Prostate gland (tissue), 2 donors: ENCODE measurements at regions not wholly inside any gene's neighbourhood (a gene's known extent, or its start where the extent isn't known, plus 50 kb on each side); places are given as distances from the start of the nearest gene placed in this dataset.

Experiments
- DNase-seq: peaks from one replicate; pipeline ENCODE4 v3.0.0-alpha.2; 2019; ENCODE audit warnings: low spot score
- H3K27ac ChIP-seq, 2 donors: fragments of 200-600 bp; sonication (generic); 2 replicates each; pipeline ENCODE4 v1.5.1; 2017 to 2019
- H3K27me3 ChIP-seq: fragments of 200-600 bp; sonication (generic); replicated peaks from 2 replicates; pipeline ENCODE4 v1.5.1; 2019; ENCODE audit not compliant: insufficient read depth
- H3K36me3 ChIP-seq, 2 donors: fragments of 200-600 bp; sonication (generic); 1 replicate in 1 of 2; 2 replicates in 1 of 2; pipeline versions ENCODE4 v1.5.1 to v1.8.1; 2017 to 2019
- H3K4me1 ChIP-seq: fragments of 200-600 bp; sonication (generic); replicated peaks from 2 replicates; pipeline ENCODE4 v1.5.1; 2019
- H3K4me3 ChIP-seq, 2 donors: fragments of 200-600 bp; sonication (generic); 2 replicates each; pipeline ENCODE4 v1.5.1; 2017 to 2019
- H3K9me3 ChIP-seq: fragments of 200-600 bp; sonication (generic); 2 replicates; pipeline ENCODE4 v1.5.1; 2017
- CTCF ChIP-seq, 4 experiments: fragments of 200-600 bp in 2 of 4; fragments of 450-650 bp in 2 of 4; sonication (generic) in 2 of 4; IDR thresholded peaks; 1 replicate in 3 of 4; 2 replicates in 1 of 4; pipeline ENCODE4 v1.5.1; 2016 to 2019; ENCODE audit warnings: antibody characterized with exemption in 4 of 4, mild to moderate bottlenecking in 2 of 4, moderate library complexity in 2 of 4
- POLR2A ChIP-seq: fragments of 450-650 bp; IDR thresholded peaks from one replicate; pipeline ENCODE4 v1.6.1; 2016; ENCODE audit warnings: antibody characterized with exemption, mild to moderate bottlenecking
- POLR2AphosphoS5 ChIP-seq: sonication (generic); formaldehyde crosslinking; IDR thresholded peaks from one replicate; pipeline ENCODE4 v1.6.1; 2017; ENCODE audit warnings: antibody characterized with exemption
- WGBS: methylation state at CpG from one replicate; pipeline ENCODE4 v1.1.5; 2018; 5-methylcytosine and 5-hydroxymethylcytosine counted together
- intact Hi-C: fragments of 100-400 bp; cut with DNase I; formaldehyde crosslinking; loops from one replicate; pipeline ENCODE4 v1.14.2; 2022

- no peak for DNase-seq
- H3K36me3 ChIP-seq = no peaks in the 10 kb centered on the region
- WGBS = 0% methylated on average over 1 of the region's 1 CpG
Observed at GRCh38 chr2:195319548-195320412, 337.2 kb upstream of the SLC39A10 start.

GRCh38 chr2:195319112-195319460 lies 337.9 kb upstream of the SLC39A10 start:
- H3K27me3 ChIP-seq = no peaks in the 10 kb centered on the region
- no peaks in the 10 kb centered on the region for H3K9me3 ChIP-seq
- H3K36me3 ChIP-seq = no peaks in the 10 kb centered on the region
- WGBS = 51% methylated on average over 3 of the region's 3 CpGs
- no peak overlapping the region for H3K4me3 ChIP-seq
- TF ChIP-seq POLR2AphosphoS5 (no peak), CTCF (IDR thresholded peaks at IDR 0.05) (no peak), POLR2A (no peak)
- intact Hi-C loops = loop anchor here (5.0 kb wide), 1 partner anchor 772 kb away; no protein-coding TSS in a partner anchor
- DNase-seq = no peak
- no peak overlapping the region for H3K27ac ChIP-seq
- peaks cover 14% of the 10 kb centered on the region for H3K4me1 ChIP-seq

More at GRCh38 chr2:195319548-195320412, 337.2 kb upstream of the SLC39A10 start:
- intact Hi-C loops = loop anchor here (5.0 kb wide), 1 partner anchor 772 kb away; no protein-coding TSS in a partner anchor
- H3K27me3 ChIP-seq = no peaks in the 10 kb centered on the region
- no peaks in the 10 kb centered on the region for H3K9me3 ChIP-seq
- H3K4me3 ChIP-seq = no peak overlapping the region
- H3K4me1 ChIP-seq = peaks cover 14% of the 10 kb centered on the region
- H3K27ac ChIP-seq = peak overlapping the region in 1 of 2 donors; percentile 13
- no peak for TF ChIP-seq POLR2AphosphoS5
- TF ChIP-seq POLR2A = no peak
- TF ChIP-seq CTCF (IDR thresholded peaks at IDR 0.05) = no peak

- WGBS = 13% methylated on average over 2 of the region's 2 CpGs
- peak; percentile 17 for DNase-seq
- intact Hi-C loops = loop anchor here (5.0 kb wide), 1 partner anchor 771 kb away; no protein-coding TSS in a partner anchor
- Histone ChIP-seq H3K27ac (no peak overlapping the region), H3K4me3 (no peak overlapping the region), H3K4me1 (peaks cover 14% of the 10 kb centered on the region), H3K36me3 (no peaks in the 10 kb centered on the region), H3K9me3 (no peaks in the 10 kb centered on the region), H3K27me3 (no peaks in the 10 kb centered on the region)
- TF ChIP-seq POLR2AphosphoS5 = no peak
- peak; percentile 13 to 71 (median 56) for TF ChIP-seq CTCF (IDR thresholded peaks at IDR 0.05)
Observed at GRCh38 chr2:195318440-195319111, 338.4 kb upstream of the SLC39A10 start.

GRCh38 chr2:195317550-195317949 lies 339.5 kb upstream of the SLC39A10 start:
- no peak for TF ChIP-seq CTCF (IDR thresholded peaks at IDR 0.05)
- TF ChIP-seq POLR2AphosphoS5 = no peak
- no peak for TF ChIP-seq POLR2A
- Histone ChIP-seq H3K27me3 (no peaks in the 10 kb centered on the region), H3K4me3 (no peak overlapping the region), H3K27ac (no peak overlapping the region), H3K36me3 (no peaks in the 10 kb centered on the region), H3K4me1 (peaks cover 14% of the 10 kb centered on the region), H3K9me3 (no peaks in the 10 kb centered on the region)
- no peak for DNase-seq
- intact Hi-C loops = loop anchor here (5.0 kb wide), 1 partner anchor 770 kb away; no protein-coding TSS in a partner anchor
- WGBS = 65% methylated on average over 3 of the region's 3 CpGs
